Common myeloid progenitor, CD34-positive (primary cell): ENCODE measurements at regions not wholly inside any gene's neighbourhood (a gene's known extent, or its start where the extent isn't known, plus 50 kb on each side); places are given as distances from the start of the nearest gene placed in this dataset.

Experiments
- CTCF ChIA-PET: fragments of 350-600 bp; sonication (Branson Sonifier 250); formaldehyde crosslinking; loops from one replicate; lab custom pipeline; 2021; ENCODE audit warnings: antibody characterized with exemption; lab: Charles Lee
- POLR2A ChIA-PET: fragments of 350-600 bp; sonication (Branson Sonifier 250); formaldehyde crosslinking; loops from one replicate; lab custom pipeline; 2021; ENCODE audit warnings: antibody characterized with exemption; lab: Charles Lee
- DNase-seq, 3 donors: peaks; one replicate each; pipeline versions ENCODE4 v3.0.0 to v3.0.0-alpha.2; 2013
- H3K27ac ChIP-seq, 2 experiments: 1 replicate in 1 of 2; 2 replicates in 1 of 2; pipeline ENCODE4 v1.7.0; 2013; ENCODE audit warnings: inconsistent platforms in 2 of 2, low read length in 2 of 2, mild to moderate bottlenecking in 2 of 2, low read depth in 1 of 2, moderate library complexity in 1 of 2; ENCODE audit not compliant: severe bottlenecking in 2 of 2, insufficient read depth in 1 of 2, poor library complexity in 1 of 2
- H3K27me3 ChIP-seq, 5 experiments: replicated peaks in 2 of 5; 1 replicate in 3 of 5; 2 replicates in 2 of 5; pipeline versions ENCODE4 v1.6.1 to v1.7.0; 2013; ENCODE audit warnings: low read length in 4 of 5, mild to moderate bottlenecking in 2 of 5, moderate library complexity in 2 of 5, inconsistent platforms in 1 of 5; ENCODE audit not compliant: insufficient read depth in 5 of 5, control insufficient read depth in 4 of 5
- H3K36me3 ChIP-seq, 4 experiments: 1 replicate in 2 of 4; 2 replicates in 2 of 4; pipeline versions ENCODE4 v1.6.1 to v1.7.0; 2013; ENCODE audit warnings: low read length in 3 of 4, control low read depth in 1 of 4, mild to moderate bottlenecking in 1 of 4; ENCODE audit not compliant: control insufficient read depth in 4 of 4, insufficient read depth in 4 of 4
- H3K4me1 ChIP-seq, 4 experiments: 1 replicate in 3 of 4; 2 replicates in 1 of 4; pipeline versions ENCODE4 v1.6.1 to v1.7.1; 2013; ENCODE audit warnings: low read length in 3 of 4, mild to moderate bottlenecking in 3 of 4, control low read depth in 1 of 4, inconsistent platforms in 1 of 4, moderate library complexity in 1 of 4; ENCODE audit not compliant: control insufficient read depth in 4 of 4, insufficient read depth in 4 of 4; ENCODE audit errors: control extremely low read depth in 1 of 4
- H3K4me3 ChIP-seq, 7 experiments: 1 replicate in 4 of 7; 2 replicates in 3 of 7; pipeline versions ENCODE4 v1.5.1 to v1.7.0; 2013; ENCODE audit warnings: mild to moderate bottlenecking in 7 of 7, low read length in 6 of 7, moderate library complexity in 6 of 7, inconsistent platforms in 2 of 7, low read depth in 2 of 7, control low read depth in 1 of 7; ENCODE audit not compliant: insufficient read depth in 4 of 7, control insufficient read depth in 1 of 7; ENCODE audit errors: extremely low read depth in 1 of 7
- H3K9me3 ChIP-seq, 5 experiments: 1 replicate in 4 of 5; 2 replicates in 1 of 5; pipeline versions ENCODE4 v1.6.1 to v1.7.1; 2013; ENCODE audit warnings: low read length in 4 of 5, mild to moderate bottlenecking in 2 of 5, inconsistent platforms in 1 of 5, low read depth in 1 of 5, moderate library complexity in 1 of 5; ENCODE audit not compliant: control insufficient read depth in 4 of 5, insufficient read depth in 2 of 5; ENCODE audit errors: control extremely low read depth in 1 of 5
- WGBS: methylation state at CpG from one replicate; pipeline ENCODE4 v1.1.5; 2013; ENCODE audit not compliant: insufficient coverage; 5-methylcytosine and 5-hydroxymethylcytosine counted together

- Histone ChIP-seq H3K27ac (peak overlapping the region in 1 of 2 experiments; percentile 14), H3K36me3 (no peaks in the 10 kb centered on the region), H3K27me3 (no peaks in the 10 kb centered on the region), H3K4me1 (peaks cover 5 to 17% (median 10%) of the 10 kb centered on the region in 4 experiments), H3K4me3 (no peak overlapping the region), H3K9me3 (peaks cover 0 to 3% (median 0%) of the 10 kb centered on the region in 5 experiments)
- no peak for DNase-seq
- CTCF ChIA-PET = interaction anchor here (0.8 to 1.3 kb wide), 4 partner anchors 194 to 1181 kb away, joined by 3 to 5 read pairs (median 3); no protein-coding TSS in a partner anchor
- WGBS = no CpG with 5 or more reads among the region's 1 CpG
- POLR2A ChIA-PET = no interaction called here
These were observed 72.7 kb upstream of the NOX3 start for GRCh38 chr6:155528335-155528734.

GRCh38 chr6:155527443-155527842, 71.8 kb upstream of the NOX3 start:
- POLR2A ChIA-PET = no interaction called here
- no CpG with 5 or more reads among the region's 3 CpGs for WGBS
- no peaks in the 10 kb centered on the region for H3K27me3 ChIP-seq
- no peak overlapping the region for H3K27ac ChIP-seq
- no peak for DNase-seq
- H3K4me1 ChIP-seq = peaks cover 5 to 17% (median 10%) of the 10 kb centered on the region in 4 experiments
- no peaks in the 10 kb centered on the region for H3K36me3 ChIP-seq
- H3K9me3 ChIP-seq = no peaks in the 10 kb centered on the region
- CTCF ChIA-PET = no interaction called here
- H3K4me3 ChIP-seq = no peak overlapping the region

GRCh38 chr6:155523821-155524651, 68.4 kb upstream of the NOX3 start:
- Histone ChIP-seq H3K27ac (no peak overlapping the region), H3K4me3 (no peak overlapping the region), H3K27me3 (no peaks in the 10 kb centered on the region), H3K9me3 (no peaks in the 10 kb centered on the region), H3K4me1 (peaks cover 3 to 8% (median 5%) of the 10 kb centered on the region in 4 experiments), H3K36me3 (no peaks in the 10 kb centered on the region)
- CTCF ChIA-PET = interaction anchor here (1.0 to 1.5 kb wide), 2 partner anchors 10 to 197 kb away, joined by 3 read pairs; no protein-coding TSS in a partner anchor
- no peak for DNase-seq
- 95% methylated on average over 7 of the region's 9 CpGs for WGBS
- POLR2A ChIA-PET = no interaction called here

GRCh38 chr6:155521719-155522118, 66.1 kb upstream of the NOX3 start:
- Histone ChIP-seq H3K27ac (no peak overlapping the region), H3K4me3 (no peak overlapping the region), H3K36me3 (no peaks in the 10 kb centered on the region), H3K27me3 (no peaks in the 10 kb centered on the region), H3K4me1 (no peaks in the 10 kb centered on the region), H3K9me3 (no peaks in the 10 kb centered on the region)
- ChIA-PET CTCF (no interaction called here), POLR2A (no interaction called here)
- DNase-seq = no peak

DNA sequence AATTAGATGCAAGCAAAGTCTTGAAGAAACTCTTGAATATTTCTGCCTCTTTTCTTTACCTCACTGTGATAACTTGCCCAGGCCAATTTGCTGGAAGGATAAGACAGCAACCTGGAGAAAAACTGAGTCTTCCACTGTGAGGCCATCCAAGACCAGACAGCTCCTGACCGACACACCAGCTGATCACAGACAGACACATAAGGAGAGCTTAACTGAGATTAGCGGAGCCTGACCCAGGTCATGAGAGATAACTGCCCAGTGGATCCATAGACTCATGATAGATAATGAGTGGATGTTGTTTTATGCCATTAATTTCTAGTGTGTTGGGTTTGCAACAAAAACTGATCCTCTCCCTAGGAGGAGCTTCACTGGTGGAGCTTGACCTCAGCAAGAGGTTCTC, 64.4 kb upstream of the NOX3 start:
- H3K27me3 ChIP-seq = no peaks in the 10 kb centered on the region
- H3K36me3 ChIP-seq = no peaks in the 10 kb centered on the region
- no peak overlapping the region for H3K27ac ChIP-seq
- WGBS = 92% methylated on average over 2 of the region's 2 CpGs
- no peak overlapping the region for H3K4me3 ChIP-seq
- H3K4me1 ChIP-seq = no peaks in the 10 kb centered on the region
- ChIA-PET CTCF (no interaction called here), POLR2A (no interaction called here)
- no peaks in the 10 kb centered on the region for H3K9me3 ChIP-seq
- DNase-seq = no peak

- no peaks in the 10 kb centered on the region for H3K9me3 ChIP-seq
- WGBS = 100% methylated on average over 1 of the region's 1 CpG
- ChIA-PET POLR2A (no interaction called here), CTCF (no interaction called here)
- H3K36me3 ChIP-seq = no peaks in the 10 kb centered on the region
- no peak overlapping the region for H3K27ac ChIP-seq
- H3K27me3 ChIP-seq = no peaks in the 10 kb centered on the region
- H3K4me3 ChIP-seq = no peak overlapping the region
- H3K4me1 ChIP-seq = no peaks in the 10 kb centered on the region
- no peak for DNase-seq
These were observed 63.6 kb upstream of the NOX3 start for GRCh38 chr6:155519176-155519738.

GRCh38 chr6:155517294-155517693, 61.7 kb upstream of the NOX3 start:
- Histone ChIP-seq H3K36me3 (no peaks in the 10 kb centered on the region), H3K27me3 (no peaks in the 10 kb centered on the region), H3K9me3 (no peaks in the 10 kb centered on the region), H3K27ac (no peak overlapping the region), H3K4me1 (no peaks in the 10 kb centered on the region), H3K4me3 (no peak overlapping the region)
- no peak for DNase-seq
- ChIA-PET CTCF (no interaction called here), POLR2A (no interaction called here)
- 98% methylated on average over 6 of the region's 8 CpGs for WGBS
